ENCODE measurements at regions not wholly inside any gene's neighbourhood (a gene's known extent, or its start where the extent isn't known, plus 50 kb on each side); places are given as distances from the start of the nearest gene placed in this dataset.
A peak's percentile ranks its signal among the peaks of the same experiment; 100 is the strongest.

DNA sequence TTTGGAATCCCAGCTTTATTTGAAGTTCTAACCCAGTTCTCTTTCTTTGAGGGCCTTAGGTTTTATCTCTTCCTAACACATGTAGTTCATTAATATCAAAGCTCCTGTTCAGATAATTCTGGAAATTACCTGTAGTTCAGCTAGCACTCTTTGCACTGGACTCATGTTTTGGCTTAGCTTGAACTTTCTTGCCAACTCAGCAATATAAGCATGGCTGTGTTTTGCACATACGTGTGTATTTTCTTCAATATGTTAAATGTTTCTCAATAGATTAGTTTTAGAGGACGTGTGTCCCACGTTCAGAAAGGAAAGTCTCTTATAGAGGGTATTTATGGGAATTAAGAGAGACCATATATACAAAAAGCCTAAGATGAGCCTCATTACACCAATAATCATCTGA is 271.8 kb upstream of the USP25 start:
- Histone ChIP-seq H4K8ac (ENCODE audit: low read depth in 2 of 2, low read length in 2 of 2) (no peak overlapping the region), H3K14ac (replicated peaks; ENCODE audit: low read depth, low read length) (no peak overlapping the region), H3K4ac (ENCODE audit: low read depth, low read length) (no peak overlapping the region), H3K27me3 (ENCODE audit: control insufficient read depth, insufficient read depth, low read length) (no peaks in the 10 kb centered on the region), H3K27ac (ENCODE audit: insufficient read depth, low read length) (no peak overlapping the region), H2BK120ac (ENCODE audit: low read depth, low read length) (no peak overlapping the region), H3K79me1 (ENCODE audit: low read depth in 1 of 2, low read length in 2 of 2) (no peaks in the 10 kb centered on the region), H2BK5ac (ENCODE audit: low read depth, low read length, poor library complexity, severe bottlenecking) (no peak overlapping the region), H2AFZ (replicated peaks; ENCODE audit: low read length, poor library complexity) (no peak overlapping the region), H3K56ac (ENCODE audit: extremely low read depth, insufficient read depth, low read length) (no peak overlapping the region), H2BK15ac (ENCODE audit: low read depth, low read length) (no peak overlapping the region), H3K9me3 (ENCODE audit: control insufficient read depth, insufficient read depth, low read length) (no peaks in the 10 kb centered on the region), H4K91ac (ENCODE audit: insufficient read depth, low read depth, low read length) (no peak overlapping the region), H2AK5ac (ENCODE audit: low read depth, low read length) (no peak overlapping the region), H3K23ac (ENCODE audit: low read depth, low read length) (no peak overlapping the region), H3K4me3 (ENCODE audit: insufficient read depth, low read depth, low read length) (no peak overlapping the region), H4K20me1 (ENCODE audit: insufficient read depth, low read length) (no peaks in the 10 kb centered on the region), H3K18ac (ENCODE audit: low read depth, low read length) (no peak overlapping the region), H3K36me3 (ENCODE audit: control insufficient read depth, insufficient read depth, low read length) (no peaks in the 10 kb centered on the region), H4K5ac (ENCODE audit: low read depth, low read length) (no peak overlapping the region), H2AK9ac (replicated peaks; ENCODE audit: low read depth, low read length, poor library complexity) (no peak overlapping the region), H3K9me1 (ENCODE audit: insufficient read depth, low read length) (no peaks in the 10 kb centered on the region), H3K4me1 (ENCODE audit: control insufficient read depth, insufficient read depth, low read length) (no peaks in the 10 kb centered on the region), H2BK20ac (ENCODE audit: low read depth, low read length) (no peak overlapping the region), H3K4me2 (ENCODE audit: low read depth, low read length) (no peak overlapping the region), H3K9ac (ENCODE audit: low read depth, low read length) (no peak overlapping the region)
- DNase-seq (no peak), ATAC-seq (ENCODE audit: low read depth) (no peak)
- no TSS peak for BruUV-seq (replicated peaks)
- WGBS, 2 experiments (ENCODE audit: extremely low coverage in 2 of 2, insufficient read length in 1 of 2) = no CpG with 5 or more reads among the region's 3 CpGs
- TF ChIP-seq MAFK (IDR thresholded peaks at IDR 0.05; ENCODE audit: low read depth, low read length) = peak; percentile 94
- TF ChIP-seq NFE2L2 (IDR thresholded peaks at IDR 0.05; ENCODE audit: low read depth, low read length) = no peak
- no peak for TF ChIP-seq FOS (IDR thresholded peaks at IDR 0.05; ENCODE audit: low read depth, low read length)
- in situ Hi-C loops (cut with MboI; ENCODE audit: low sequenced_read_pairs) = no loop called here
- intact Hi-C loops (cut with micrococcal nuclease) = no loop called here
- dilution Hi-C loops (cut with HindIII; ENCODE audit: low sequenced_read_pairs, unreplicated experiment) = no loop called here
- POLR2A ChIA-PET (ENCODE audit: unreplicated experiment) = no interaction called here
- CTCF ChIA-PET = no interaction called here

Data from IMR-90 (cell line).